ENCODE measurements at regions not wholly inside any gene's neighbourhood (a gene's known extent, or its start where the extent isn't known, plus 50 kb on each side); places are given as distances from the start of the nearest gene placed in this dataset.

DNA sequence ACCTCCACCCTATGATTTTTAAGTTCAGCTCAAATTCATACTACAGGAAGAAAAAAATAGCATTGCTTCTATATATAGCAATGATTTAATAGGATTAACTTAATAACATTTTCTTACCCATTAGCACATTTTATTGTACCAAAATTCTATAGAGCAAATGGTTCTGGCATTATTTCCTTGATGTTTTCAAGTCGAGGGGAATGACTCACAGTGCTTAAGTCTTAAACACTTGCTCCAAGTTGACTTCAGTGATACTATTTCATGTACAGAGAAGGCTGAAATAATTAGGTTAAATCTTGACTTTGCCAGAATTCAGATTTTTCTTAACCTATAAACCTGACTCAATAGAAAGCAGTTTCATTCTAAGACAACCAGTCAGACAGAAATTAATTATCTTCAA is 1133.8 kb downstream of the SORCS3 start:
- Histone ChIP-seq H3K27me3 (replicated peaks; ENCODE audit: control insufficient read depth, insufficient read depth, low read length) (no peaks in the 10 kb centered on the region), H3K9me3 (ENCODE audit: control insufficient read depth, low read length) (no peaks in the 10 kb centered on the region), H3K4me3 (ENCODE audit: low read length) (no peak overlapping the region), H3K4me1 (ENCODE audit: control insufficient read depth, insufficient read depth, low read length) (no peaks in the 10 kb centered on the region), H3K36me3 (ENCODE audit: control insufficient read depth, insufficient read depth, low read length, severe bottlenecking) (no peaks in the 10 kb centered on the region), H3K9ac (ENCODE audit: low read length) (no peak overlapping the region)
- DNase-seq (ENCODE audit: low read depth): no peak

DNA sequence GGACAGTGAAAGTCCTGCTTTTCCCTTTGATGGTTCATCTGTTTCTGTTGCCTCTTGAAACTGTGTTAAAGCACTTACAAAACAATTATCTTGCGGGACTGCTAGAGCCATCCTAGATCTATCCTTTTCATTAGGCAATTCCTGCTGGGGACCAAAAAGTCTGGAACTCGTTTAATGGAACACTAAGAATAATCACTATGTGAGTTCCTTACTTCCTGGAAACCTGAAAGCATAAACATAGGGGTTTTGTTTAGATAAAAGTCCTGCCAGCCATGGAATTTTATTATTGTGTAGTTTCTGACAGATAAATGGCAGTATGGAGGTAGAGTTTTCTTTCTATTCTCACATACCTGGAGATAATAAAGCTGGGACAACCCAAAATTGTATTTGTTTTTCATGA is 1133.3 kb downstream of the SORCS3 start:
- DNase-seq (ENCODE audit: low read depth): no peak
- Histone ChIP-seq H3K36me3 (ENCODE audit: control insufficient read depth, insufficient read depth, low read length, severe bottlenecking) (no peaks in the 10 kb centered on the region), H3K4me3 (ENCODE audit: low read length) (no peak overlapping the region), H3K9me3 (ENCODE audit: control insufficient read depth, low read length) (no peaks in the 10 kb centered on the region), H3K9ac (ENCODE audit: low read length) (no peak overlapping the region), H3K4me1 (ENCODE audit: control insufficient read depth, insufficient read depth, low read length) (no peaks in the 10 kb centered on the region), H3K27me3 (replicated peaks; ENCODE audit: control insufficient read depth, insufficient read depth, low read length) (no peaks in the 10 kb centered on the region)

DNA sequence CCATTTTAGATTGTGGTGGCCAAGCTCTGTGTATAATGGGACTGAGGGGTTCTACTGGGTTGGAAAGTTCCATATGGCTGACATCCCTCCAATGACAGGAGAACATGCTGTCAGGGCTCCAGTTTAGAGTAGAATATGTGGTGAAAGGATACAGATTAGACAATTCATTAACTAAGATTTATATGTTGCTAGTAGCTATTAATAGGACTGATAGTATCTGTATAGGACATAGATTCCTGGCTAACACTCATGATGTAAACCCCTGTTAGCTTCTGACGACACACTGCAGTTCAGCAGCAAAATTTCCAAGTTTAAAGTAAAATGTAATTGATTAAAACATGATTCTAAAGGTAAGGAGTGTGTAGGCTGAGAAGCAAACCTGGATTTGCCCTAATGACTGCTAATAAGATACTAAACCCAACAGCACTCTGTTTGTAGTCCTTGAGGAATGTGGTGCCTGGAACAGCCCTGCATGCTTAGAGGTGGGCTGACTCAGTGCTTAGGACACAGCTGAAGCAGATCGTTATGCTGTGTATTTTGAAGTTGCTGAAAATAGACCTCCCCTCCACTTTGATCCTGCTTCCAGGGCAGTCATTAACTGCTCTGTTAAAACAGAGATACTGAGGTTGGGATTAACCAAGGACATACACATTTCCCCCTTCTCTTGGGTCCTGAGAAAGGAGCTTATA is 1129.6 kb downstream of the SORCS3 start:
- no peak for DNase-seq (ENCODE audit: low read depth)

DNA sequence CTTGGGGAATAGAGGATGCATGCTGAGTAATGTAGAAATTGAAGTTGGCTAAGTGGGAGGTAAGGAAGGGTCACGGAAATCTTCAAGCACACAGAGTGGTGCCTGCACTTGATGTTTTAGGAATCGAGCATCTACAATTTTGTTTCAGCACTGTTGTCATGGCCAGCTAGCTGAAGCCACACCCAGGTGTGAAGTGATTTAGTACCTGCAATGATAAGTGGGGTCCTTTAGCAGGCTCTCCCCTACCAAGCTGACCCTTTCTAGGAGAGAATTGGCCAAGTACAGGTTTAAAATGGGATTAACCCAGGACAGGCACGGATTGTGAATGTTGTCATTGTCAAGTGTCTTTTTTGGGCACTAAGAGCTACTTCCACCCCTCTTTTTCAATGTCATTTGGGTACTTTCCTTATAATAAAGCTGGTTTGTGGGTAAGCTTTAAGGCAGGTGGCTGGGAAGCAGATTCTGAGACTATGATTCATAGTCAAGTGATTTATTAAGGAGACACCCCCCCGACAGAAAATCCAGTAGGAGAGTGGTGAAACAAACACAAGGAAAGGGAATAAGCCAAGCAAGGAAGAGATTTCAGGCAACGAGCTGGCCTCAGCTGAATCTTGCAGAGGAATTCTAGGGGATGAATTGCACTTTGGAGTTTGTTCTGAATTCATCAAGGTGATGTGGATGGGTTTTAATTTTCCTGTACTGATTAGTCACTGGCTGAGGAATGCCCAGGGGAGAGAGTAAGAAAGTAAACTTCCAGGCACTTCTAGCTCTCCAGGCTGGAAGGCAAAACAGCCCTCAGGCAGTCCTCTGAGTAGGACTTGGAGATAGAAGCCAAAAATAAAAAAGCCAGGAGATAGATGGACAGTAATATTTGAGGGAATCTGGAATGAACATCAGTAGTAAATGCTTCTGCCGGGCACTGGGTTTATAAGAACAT is 1128.4 kb downstream of the SORCS3 start:
- H3K27me3 ChIP-seq (replicated peaks; ENCODE audit: control insufficient read depth, insufficient read depth, low read length): no peaks in the 10 kb centered on the region
- no peaks in the 10 kb centered on the region for H3K36me3 ChIP-seq (ENCODE audit: control insufficient read depth, insufficient read depth, low read length, severe bottlenecking)
- H3K9me3 ChIP-seq (ENCODE audit: control insufficient read depth, low read length): no peaks in the 10 kb centered on the region
- no peak overlapping the region for H3K4me3 ChIP-seq (ENCODE audit: low read length)
- no peaks in the 10 kb centered on the region for H3K4me1 ChIP-seq (ENCODE audit: control insufficient read depth, insufficient read depth, low read length)
- no peak overlapping the region for H3K9ac ChIP-seq (ENCODE audit: low read length)
- no peak for DNase-seq (ENCODE audit: low read depth)

More for the DNA sequence above, 1129.6 kb downstream of the SORCS3 start:
- Histone ChIP-seq H3K4me1 (ENCODE audit: control insufficient read depth, insufficient read depth, low read length) (no peaks in the 10 kb centered on the region), H3K27me3 (replicated peaks; ENCODE audit: control insufficient read depth, insufficient read depth, low read length) (no peaks in the 10 kb centered on the region), H3K9me3 (ENCODE audit: control insufficient read depth, low read length) (no peaks in the 10 kb centered on the region), H3K4me3 (ENCODE audit: low read length) (no peak overlapping the region), H3K36me3 (ENCODE audit: control insufficient read depth, insufficient read depth, low read length, severe bottlenecking) (no peaks in the 10 kb centered on the region), H3K9ac (ENCODE audit: low read length) (no peak overlapping the region)

DNA sequence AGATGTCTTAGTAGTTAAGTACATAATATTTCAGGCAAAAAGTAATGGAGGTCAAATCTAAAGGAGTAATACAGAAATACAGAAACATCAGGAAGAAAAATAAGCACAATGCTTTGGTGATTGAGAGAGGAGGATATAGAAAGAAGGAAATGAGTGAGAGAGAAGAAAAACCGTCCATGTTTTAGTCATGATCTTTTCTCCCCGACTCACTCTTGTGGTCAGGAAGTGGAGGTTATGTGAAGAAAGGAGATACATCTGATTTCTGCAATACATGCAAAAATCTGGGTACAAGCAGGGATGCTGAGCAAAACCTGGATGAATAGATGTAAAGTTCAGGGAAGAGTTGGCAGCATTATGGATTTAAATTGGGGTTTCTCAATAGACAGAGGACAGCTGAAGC is 1122.5 kb downstream of the SORCS3 start:
- no peaks in the 10 kb centered on the region for H3K36me3 ChIP-seq (ENCODE audit: control insufficient read depth, insufficient read depth, low read length, severe bottlenecking)
- H3K9me3 ChIP-seq (ENCODE audit: control insufficient read depth, low read length): no peaks in the 10 kb centered on the region
- no peaks in the 10 kb centered on the region for H3K27me3 ChIP-seq (replicated peaks; ENCODE audit: control insufficient read depth, insufficient read depth, low read length)
- H3K4me1 ChIP-seq (ENCODE audit: control insufficient read depth, insufficient read depth, low read length): no peaks in the 10 kb centered on the region
- DNase-seq (ENCODE audit: low read depth): no peak
- no peak overlapping the region for H3K9ac ChIP-seq (ENCODE audit: low read length)
- H3K4me3 ChIP-seq (ENCODE audit: low read length): no peak overlapping the region

DNA sequence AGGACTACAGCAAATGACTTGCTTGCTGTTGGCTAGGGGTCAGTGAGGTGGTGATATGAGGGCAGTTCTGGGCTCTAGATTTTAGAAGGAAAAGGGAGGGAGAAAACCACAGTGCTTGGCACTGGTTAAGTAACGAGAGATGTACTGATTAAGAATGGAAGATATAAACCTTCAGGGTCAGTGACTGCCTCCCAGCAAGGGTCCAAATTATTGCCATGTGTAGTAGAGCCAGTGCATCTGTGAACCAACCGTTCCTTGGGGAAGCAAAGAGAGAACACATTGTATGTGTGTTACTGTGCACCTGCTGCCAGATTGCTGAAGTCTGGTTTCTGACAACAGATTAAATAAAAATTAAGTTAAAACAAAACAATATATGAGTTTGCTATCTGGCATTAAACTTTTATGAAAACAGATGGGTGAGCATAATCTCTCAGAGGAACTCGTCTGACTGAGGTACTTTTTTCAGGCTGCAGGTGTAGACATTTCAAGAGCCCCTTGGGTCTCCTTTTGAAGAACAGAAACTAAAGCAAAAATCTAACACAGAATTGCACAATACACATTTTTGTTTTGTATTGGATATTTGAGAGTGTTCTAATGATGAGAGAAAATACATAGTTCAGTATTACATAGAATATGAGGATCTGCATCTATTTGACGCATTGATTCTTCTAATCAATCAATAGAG is 1120.6 kb downstream of the SORCS3 start:
- no peaks in the 10 kb centered on the region for H3K9me3 ChIP-seq (ENCODE audit: control insufficient read depth, low read length)
- H3K4me1 ChIP-seq (ENCODE audit: control insufficient read depth, insufficient read depth, low read length): no peaks in the 10 kb centered on the region
- H3K4me3 ChIP-seq (ENCODE audit: low read length): no peak overlapping the region
- no peak for DNase-seq (ENCODE audit: low read depth)
- H3K9ac ChIP-seq (ENCODE audit: low read length): no peak overlapping the region
- no peaks in the 10 kb centered on the region for H3K36me3 ChIP-seq (ENCODE audit: control insufficient read depth, insufficient read depth, low read length, severe bottlenecking)
- no peaks in the 10 kb centered on the region for H3K27me3 ChIP-seq (replicated peaks; ENCODE audit: control insufficient read depth, insufficient read depth, low read length)

DNA sequence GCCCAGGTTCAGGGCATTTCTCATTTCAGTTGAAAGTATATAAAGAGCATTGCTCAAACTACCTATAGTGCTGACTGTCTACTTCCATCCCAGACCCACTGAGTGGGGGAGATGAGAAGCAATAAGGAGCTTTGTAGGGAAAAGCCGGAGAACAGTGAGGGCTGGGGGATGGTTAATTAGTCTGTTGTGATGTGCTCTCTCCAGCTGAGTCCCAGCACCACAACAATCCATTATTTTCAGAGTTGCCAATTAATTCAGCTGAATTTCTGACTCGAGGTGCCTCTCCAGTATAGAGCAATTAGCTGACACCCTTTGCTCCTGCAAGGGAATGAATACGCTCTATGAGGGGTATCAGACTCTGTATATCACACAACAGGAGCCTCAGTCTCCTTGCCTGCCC is 1118.6 kb downstream of the SORCS3 start:
- Histone ChIP-seq H3K9ac (ENCODE audit: low read length) (no peak overlapping the region), H3K9me3 (ENCODE audit: control insufficient read depth, low read length) (no peaks in the 10 kb centered on the region)
- DNase-seq (ENCODE audit: low read depth): no peak

DNA sequence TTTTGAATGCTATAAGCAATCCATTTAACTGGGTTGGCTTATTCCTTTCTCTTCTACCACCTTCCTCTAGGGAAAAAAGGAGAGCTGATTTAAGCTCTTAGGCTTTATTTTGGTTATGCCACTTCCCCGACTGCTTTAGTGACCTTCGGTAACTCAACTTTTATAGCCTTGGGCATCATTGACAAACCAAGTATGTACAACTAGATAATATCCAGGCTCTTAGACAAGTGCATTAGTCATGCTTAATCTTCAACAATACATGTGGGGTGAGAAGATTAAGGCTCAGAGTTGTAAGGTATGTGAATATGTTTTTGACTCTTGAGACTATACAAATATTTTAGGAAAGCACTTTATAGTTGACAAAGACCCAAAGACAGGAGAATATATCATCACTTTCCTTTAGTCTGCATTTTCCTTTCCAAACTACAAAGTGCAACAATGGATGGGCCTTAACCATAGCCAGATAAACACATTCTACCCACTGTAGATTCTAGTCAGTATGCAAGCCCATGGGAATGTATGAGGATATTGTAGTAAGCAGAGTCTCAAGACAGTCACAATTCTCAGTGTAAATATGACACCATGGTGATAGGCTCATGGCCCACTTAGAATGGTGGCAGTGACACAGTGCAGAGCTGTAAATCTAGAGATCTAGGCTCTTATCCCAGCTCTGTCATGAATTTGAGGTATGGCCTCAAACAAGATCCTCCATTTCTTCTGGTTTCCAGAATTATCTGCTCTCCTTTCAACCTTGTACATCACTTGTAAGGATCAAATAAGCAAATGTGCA is 1117.3 kb downstream of the SORCS3 start:
- no peaks in the 10 kb centered on the region for H3K9me3 ChIP-seq (ENCODE audit: control insufficient read depth, low read length)
- no peak overlapping the region for H3K9ac ChIP-seq (ENCODE audit: low read length)
- H3K4me3 ChIP-seq (ENCODE audit: low read length): no peak overlapping the region
- DNase-seq (ENCODE audit: low read depth): no peak
- no peaks in the 10 kb centered on the region for H3K27me3 ChIP-seq (replicated peaks; ENCODE audit: control insufficient read depth, insufficient read depth, low read length)
- no peaks in the 10 kb centered on the region for H3K4me1 ChIP-seq (ENCODE audit: control insufficient read depth, insufficient read depth, low read length)
- no peaks in the 10 kb centered on the region for H3K36me3 ChIP-seq (ENCODE audit: control insufficient read depth, insufficient read depth, low read length, severe bottlenecking)

More for the DNA sequence above, 1118.6 kb downstream of the SORCS3 start:
- Histone ChIP-seq H3K27me3 (replicated peaks; ENCODE audit: control insufficient read depth, insufficient read depth, low read length) (no peaks in the 10 kb centered on the region), H3K36me3 (ENCODE audit: control insufficient read depth, insufficient read depth, low read length, severe bottlenecking) (no peaks in the 10 kb centered on the region), H3K4me3 (ENCODE audit: low read length) (no peak overlapping the region), H3K4me1 (ENCODE audit: control insufficient read depth, insufficient read depth, low read length) (no peaks in the 10 kb centered on the region)

DNA sequence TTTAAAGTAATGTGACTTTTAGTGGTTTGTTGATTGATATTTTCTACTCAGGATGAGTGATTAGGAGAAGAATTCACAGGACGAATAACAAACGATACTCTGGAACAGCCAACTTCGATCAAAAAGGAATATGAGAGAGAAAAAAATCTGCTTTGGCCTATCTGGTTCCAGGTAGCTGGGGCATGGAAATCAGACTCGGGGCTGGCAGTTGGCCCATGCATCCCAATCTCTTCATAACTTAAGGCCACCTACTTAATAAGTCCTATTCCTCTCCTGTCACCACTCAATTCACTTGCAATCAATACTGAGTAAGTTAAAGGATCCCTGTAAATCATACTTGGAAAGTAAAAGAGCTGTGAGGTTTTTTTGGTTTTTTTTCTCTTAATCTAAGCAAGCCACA is 1116.2 kb downstream of the SORCS3 start:
- Histone ChIP-seq H3K4me3 (ENCODE audit: low read length) (no peak overlapping the region), H3K27me3 (replicated peaks; ENCODE audit: control insufficient read depth, insufficient read depth, low read length) (no peaks in the 10 kb centered on the region), H3K9me3 (ENCODE audit: control insufficient read depth, low read length) (no peaks in the 10 kb centered on the region), H3K4me1 (ENCODE audit: control insufficient read depth, insufficient read depth, low read length) (no peaks in the 10 kb centered on the region), H3K9ac (ENCODE audit: low read length) (no peak overlapping the region), H3K36me3 (ENCODE audit: control insufficient read depth, insufficient read depth, low read length, severe bottlenecking) (no peaks in the 10 kb centered on the region)
- no peak for DNase-seq (ENCODE audit: low read depth)

DNA sequence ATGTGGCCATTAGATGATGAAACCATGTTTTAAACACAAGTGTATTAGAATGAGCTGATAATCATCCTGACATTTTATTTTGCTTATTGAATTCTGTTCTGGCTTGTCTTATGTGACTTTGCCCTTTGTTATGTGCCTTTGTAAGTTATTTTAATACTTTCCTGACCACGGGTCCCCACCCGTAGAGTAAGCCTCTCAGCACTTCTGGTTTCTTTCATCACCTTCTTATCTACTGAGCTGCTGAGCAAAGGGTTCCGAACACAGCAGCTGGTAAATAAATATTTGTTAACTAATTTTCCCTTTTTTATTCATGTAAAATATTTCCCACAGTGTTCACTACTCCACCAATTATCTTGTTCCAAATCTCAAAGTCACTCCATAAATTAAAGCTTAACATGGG is 1115.3 kb downstream of the SORCS3 start:
- no peaks in the 10 kb centered on the region for H3K9me3 ChIP-seq (ENCODE audit: control insufficient read depth, low read length)
- H3K4me3 ChIP-seq (ENCODE audit: low read length): no peak overlapping the region
- H3K36me3 ChIP-seq (ENCODE audit: control insufficient read depth, insufficient read depth, low read length, severe bottlenecking): no peaks in the 10 kb centered on the region
- no peak for DNase-seq (ENCODE audit: low read depth)
- H3K9ac ChIP-seq (ENCODE audit: low read length): no peak overlapping the region
- no peaks in the 10 kb centered on the region for H3K4me1 ChIP-seq (ENCODE audit: control insufficient read depth, insufficient read depth, low read length)
- H3K27me3 ChIP-seq (replicated peaks; ENCODE audit: control insufficient read depth, insufficient read depth, low read length): no peaks in the 10 kb centered on the region

Measured in adipocyte (in vitro differentiated cells).